ENCODE measurements at regions not wholly inside any gene's neighbourhood (a gene's known extent, or its start where the extent isn't known, plus 50 kb on each side); places are given as distances from the start of the nearest gene placed in this dataset.

GRCh38 chr13:105319875-105320274, 1215.6 kb downstream of the EFNB2 start:
- DNase-seq, result no peak
- no peak for ATAC-seq (ENCODE audit: insufficient read depth, low read depth)
- Histone ChIP-seq H3K79me2 (ENCODE audit: insufficient read depth, low read length) (no peaks in the 10 kb centered on the region), H2AFZ (ENCODE audit: low read depth, low read length) (no peak overlapping the region), H3K9me3 (ENCODE audit: insufficient read depth, low read length, severe bottlenecking) (no peaks in the 10 kb centered on the region), H3K4me2 (ENCODE audit: insufficient read depth, low read length) (no peak overlapping the region), H3K4me1 (ENCODE audit: insufficient read depth, low read length) (no peaks in the 10 kb centered on the region), H3K27me3 (ENCODE audit: insufficient read depth, low read length, poor library complexity) (no peaks in the 10 kb centered on the region), H3K9ac (ENCODE audit: low read depth, low read length) (no peak overlapping the region), H3K36me3 (ENCODE audit: insufficient read depth, low read length) (no peaks in the 10 kb centered on the region), H3K27ac (ENCODE audit: low read length) (no peak overlapping the region), H4K20me1 (ENCODE audit: insufficient read depth, low read length) (no peaks in the 10 kb centered on the region), H3K4me3 (ENCODE audit: low read depth in 1 of 2, low read length in 2 of 2) (no peak overlapping the region)
- TF ChIP-seq CTCF (IDR thresholded peaks at IDR 0.05; ENCODE audit: borderline replicate concordance, extremely low read depth, low read length, poor library complexity, severe bottlenecking), result no peak
- TF ChIP-seq EZH2 (IDR thresholded peaks at IDR 0.05; ENCODE audit: borderline replicate concordance, low read depth, low read length, severe bottlenecking), result no peak

GRCh38 chr13:105316731-105317130, 1218.7 kb downstream of the EFNB2 start:
- Histone ChIP-seq H2AFZ (ENCODE audit: low read depth, low read length) (no peak overlapping the region), H3K4me3 (ENCODE audit: low read depth in 1 of 2, low read length in 2 of 2) (no peak overlapping the region), H3K79me2 (ENCODE audit: insufficient read depth, low read length) (no peaks in the 10 kb centered on the region), H3K9me3 (ENCODE audit: insufficient read depth, low read length, severe bottlenecking) (no peaks in the 10 kb centered on the region), H3K9ac (ENCODE audit: low read depth, low read length) (no peak overlapping the region), H3K4me2 (ENCODE audit: insufficient read depth, low read length) (no peak overlapping the region), H3K27me3 (ENCODE audit: insufficient read depth, low read length, poor library complexity) (no peaks in the 10 kb centered on the region), H4K20me1 (ENCODE audit: insufficient read depth, low read length) (no peaks in the 10 kb centered on the region), H3K27ac (ENCODE audit: low read length) (no peak overlapping the region), H3K36me3 (ENCODE audit: insufficient read depth, low read length) (no peaks in the 10 kb centered on the region), H3K4me1 (ENCODE audit: insufficient read depth, low read length) (no peaks in the 10 kb centered on the region)
- ATAC-seq (ENCODE audit: insufficient read depth, low read depth) (no peak), DNase-seq (no peak)
- TF ChIP-seq EZH2 (IDR thresholded peaks at IDR 0.05; ENCODE audit: borderline replicate concordance, low read depth, low read length, severe bottlenecking) (no peak), CTCF (IDR thresholded peaks at IDR 0.05; ENCODE audit: borderline replicate concordance, extremely low read depth, low read length, poor library complexity, severe bottlenecking) (no peak)

- no peaks in the 10 kb centered on the region for H3K36me3 ChIP-seq (ENCODE audit: insufficient read depth, low read length)
- ATAC-seq (ENCODE audit: insufficient read depth, low read depth) (no peak), DNase-seq (no peak)
- H2AFZ ChIP-seq (ENCODE audit: low read depth, low read length), result no peak overlapping the region
- no peak overlapping the region for H3K4me3 ChIP-seq (ENCODE audit: low read depth in 1 of 2, low read length in 2 of 2)
- TF ChIP-seq CTCF (IDR thresholded peaks at IDR 0.05; ENCODE audit: borderline replicate concordance, extremely low read depth, low read length, poor library complexity, severe bottlenecking), result no peak
- TF ChIP-seq EZH2 (IDR thresholded peaks at IDR 0.05; ENCODE audit: borderline replicate concordance, low read depth, low read length, severe bottlenecking), result no peak
- H3K4me1 ChIP-seq (ENCODE audit: insufficient read depth, low read length), result no peaks in the 10 kb centered on the region
- no peaks in the 10 kb centered on the region for H3K79me2 ChIP-seq (ENCODE audit: insufficient read depth, low read length)
- H3K9ac ChIP-seq (ENCODE audit: low read depth, low read length), result no peak overlapping the region
- no peak overlapping the region for H3K27ac ChIP-seq (ENCODE audit: low read length)
- peaks cover 4% of the 10 kb centered on the region for H3K9me3 ChIP-seq (ENCODE audit: insufficient read depth, low read length, severe bottlenecking)
- H3K27me3 ChIP-seq (ENCODE audit: insufficient read depth, low read length, poor library complexity), result no peaks in the 10 kb centered on the region
- H4K20me1 ChIP-seq (ENCODE audit: insufficient read depth, low read length), result no peaks in the 10 kb centered on the region
- no peak overlapping the region for H3K4me2 ChIP-seq (ENCODE audit: insufficient read depth, low read length)
These were observed 1222.6 kb downstream of the EFNB2 start for GRCh38 chr13:105312906-105313305.

GRCh38 chr13:105311094-105311493, 1224.4 kb downstream of the EFNB2 start:
- Histone ChIP-seq H3K79me2 (ENCODE audit: insufficient read depth, low read length) (no peaks in the 10 kb centered on the region), H3K27ac (ENCODE audit: low read length) (no peak overlapping the region), H3K9ac (ENCODE audit: low read depth, low read length) (no peak overlapping the region), H3K4me2 (ENCODE audit: insufficient read depth, low read length) (no peak overlapping the region), H3K9me3 (ENCODE audit: insufficient read depth, low read length, severe bottlenecking) (peaks cover 4% of the 10 kb centered on the region), H3K36me3 (ENCODE audit: insufficient read depth, low read length) (no peaks in the 10 kb centered on the region), H4K20me1 (ENCODE audit: insufficient read depth, low read length) (no peaks in the 10 kb centered on the region), H3K4me1 (ENCODE audit: insufficient read depth, low read length) (no peaks in the 10 kb centered on the region), H3K4me3 (ENCODE audit: low read depth in 1 of 2, low read length in 2 of 2) (no peak overlapping the region), H2AFZ (ENCODE audit: low read depth, low read length) (no peak overlapping the region), H3K27me3 (ENCODE audit: insufficient read depth, low read length, poor library complexity) (no peaks in the 10 kb centered on the region)
- ATAC-seq (ENCODE audit: insufficient read depth, low read depth), result no peak
- TF ChIP-seq CTCF (IDR thresholded peaks at IDR 0.05; ENCODE audit: borderline replicate concordance, extremely low read depth, low read length, poor library complexity, severe bottlenecking) (no peak), EZH2 (IDR thresholded peaks at IDR 0.05; ENCODE audit: borderline replicate concordance, low read depth, low read length, severe bottlenecking) (no peak)
- no peak for DNase-seq
